ENCODE measurements at regions not wholly inside any gene's neighbourhood (a gene's known extent, or its start where the extent isn't known, plus 50 kb on each side); places are given as distances from the start of the nearest gene placed in this dataset.

DNA sequence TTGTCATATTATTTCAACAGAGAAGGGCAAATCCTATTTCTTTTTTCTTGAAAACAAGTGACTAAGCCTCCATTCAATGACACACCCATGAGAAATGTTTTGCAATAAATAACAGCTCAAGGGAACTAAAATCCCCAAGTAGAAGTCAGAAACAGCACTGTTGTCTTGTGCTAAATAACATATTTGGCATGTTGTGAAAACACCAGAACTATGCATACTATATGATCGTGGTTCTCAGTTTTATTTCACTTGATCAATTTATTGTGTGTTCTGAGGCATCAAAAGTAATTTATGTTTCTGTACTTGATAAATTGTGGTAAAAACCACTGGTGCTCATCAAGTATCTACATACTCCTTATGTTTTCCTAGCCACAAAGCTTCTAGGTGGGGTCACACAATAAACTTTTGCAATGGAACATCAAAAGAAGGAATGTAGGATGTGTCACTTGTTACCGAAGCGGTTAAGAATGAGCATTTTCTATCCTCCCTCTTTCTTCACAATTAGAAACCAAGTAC lies 691.7 kb upstream of the CBLB start:
- TF ChIP-seq, protein P1, sequence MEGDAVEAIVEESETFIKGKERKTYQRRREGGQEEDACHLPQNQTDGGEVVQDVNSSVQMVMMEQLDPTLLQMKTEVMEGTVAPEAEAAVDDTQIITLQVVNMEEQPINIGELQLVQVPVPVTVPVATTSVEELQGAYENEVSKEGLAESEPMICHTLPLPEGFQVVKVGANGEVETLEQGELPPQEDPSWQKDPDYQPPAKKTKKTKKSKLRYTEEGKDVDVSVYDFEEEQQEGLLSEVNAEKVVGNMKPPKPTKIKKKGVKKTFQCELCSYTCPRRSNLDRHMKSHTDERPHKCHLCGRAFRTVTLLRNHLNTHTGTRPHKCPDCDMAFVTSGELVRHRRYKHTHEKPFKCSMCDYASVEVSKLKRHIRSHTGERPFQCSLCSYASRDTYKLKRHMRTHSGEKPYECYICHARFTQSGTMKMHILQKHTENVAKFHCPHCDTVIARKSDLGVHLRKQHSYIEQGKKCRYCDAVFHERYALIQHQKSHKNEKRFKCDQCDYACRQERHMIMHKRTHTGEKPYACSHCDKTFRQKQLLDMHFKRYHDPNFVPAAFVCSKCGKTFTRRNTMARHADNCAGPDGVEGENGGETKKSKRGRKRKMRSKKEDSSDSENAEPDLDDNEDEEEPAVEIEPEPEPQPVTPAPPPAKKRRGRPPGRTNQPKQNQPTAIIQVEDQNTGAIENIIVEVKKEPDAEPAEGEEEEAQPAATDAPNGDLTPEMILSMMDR (conservative IDR thresholded peaks at IDR 0.05; ENCODE audit: low read length), result no peak
- no peak for TF ChIP-seq EZH2phosphoT487 (IDR thresholded peaks at IDR 0.05; ENCODE audit: borderline replicate concordance)
